HCT116 (cell line): ENCODE measurements at regions not wholly inside any gene's neighbourhood (a gene's known extent, or its start where the extent isn't known, plus 50 kb on each side); places are given as distances from the start of the nearest gene placed in this dataset.

Experiments
- ATAC-seq: fragments of 200-7000 bp; cut with Tn5 transposase; 2 replicates; pipeline ENCODE4 v1.9.1; 2020; ENCODE audit warnings: mild to moderate bottlenecking, moderate library complexity
- BruUV-seq: library from RNA; stranded (reverse); fragments of 400-500 nt; replicated peaks from 2 replicates; lab custom pipeline; 2021; lab: Mats Ljungman, UMichigan
- CTCF ChIA-PET: fragments of 300-600 bp; sonication (Branson Sonifier 250); formaldehyde crosslinking; loops from one replicate; lab custom pipeline; 2021; ENCODE audit warnings: antibody characterized with exemption; lab: Charles Lee
- POLR2A ChIA-PET: fragments of 300-600, 350-600 bp; sonication (Branson Sonifier 250); formaldehyde crosslinking; loops from one replicate; lab custom pipeline; 2021; ENCODE audit warnings: antibody characterized with exemption; lab: Charles Lee
- RAD21 ChIA-PET, 2 experiments: fragments of 300-600 bp; sonication (Branson Sonifier 250); formaldehyde crosslinking; loops; one replicate each; lab custom pipeline; 2023; ENCODE audit warnings: low total read pairs in 2 of 2; ENCODE audit not compliant: uncharacterized antibody in 2 of 2, unreplicated experiment in 2 of 2, low non-redundant PET in 1 of 2; lab: Charles Lee
- DNase-seq: peaks from one replicate; pipeline ENCODE4 v3.0.0-alpha.2; 2010; ENCODE audit warnings: low read depth, low spot score
- H2AFZ ChIP-seq: fragments of 200-600 bp; shearing (Covaris generic), sonication (generic); 2 replicates; pipeline ENCODE4 v1.6.1; 2017; ENCODE audit warnings: low read depth, mixed run types, mixed read lengths, antibody characterized with exemption, low read length; ENCODE audit not compliant: poor library complexity, severe bottlenecking
- H3K27ac ChIP-seq: 2 replicates; pipeline ENCODE4 v1.5.1; 2012; ENCODE audit warnings: low read depth, low read length
- H3K27me3 ChIP-seq: fragments of 200-600 bp; sonication (generic); 2 replicates; pipeline ENCODE4 v1.6.1; 2016; ENCODE audit warnings: mixed run types, low read length, mixed read lengths; ENCODE audit not compliant: insufficient read depth
- H3K36me3 ChIP-seq, 2 experiments: fragments of 200-500 bp in 1 of 2; fragments of 200-600 bp in 1 of 2; sonication (Bioruptor generic) in 1 of 2; sonication (generic) in 1 of 2; 2 replicates each; pipeline versions ENCODE4 v1.5.1 to v1.6.1; 2014 to 2016; ENCODE audit warnings: low read length in 2 of 2, inconsistent platforms in 1 of 2, mixed read lengths in 1 of 2, mixed run types in 1 of 2; ENCODE audit not compliant: insufficient read depth in 2 of 2, control insufficient read depth in 1 of 2
- H3K4me1 ChIP-seq, 2 experiments: fragments of 200-600 bp in 1 of 2; sonication (generic) in 1 of 2; 2 replicates each; pipeline versions ENCODE4 v1.5.1 to v1.6.1; 2012 to 2017; ENCODE audit warnings: low read length in 2 of 2, inconsistent platforms in 1 of 2, mild to moderate bottlenecking in 1 of 2, mixed read lengths in 1 of 2, mixed run types in 1 of 2, moderate library complexity in 1 of 2; ENCODE audit not compliant: insufficient read depth in 2 of 2, control insufficient read depth in 1 of 2
- H3K4me2 ChIP-seq: fragments of 200-600 bp; sonication (generic); 2 replicates; pipeline ENCODE4 v1.6.1; 2017; ENCODE audit warnings: mixed run types, low read length, mixed read lengths
- H3K4me3 ChIP-seq, 2 experiments: fragments of 200-600 bp in 1 of 2; sonication (generic) in 1 of 2; replicated peaks in 1 of 2; 2 replicates each; pipeline ENCODE4 v1.5.1; 2011 to 2016; ENCODE audit warnings: low read length in 2 of 2, control low read depth in 1 of 2, low read depth in 1 of 2, mild to moderate bottlenecking in 1 of 2, mixed read lengths in 1 of 2, mixed run types in 1 of 2
- H3K79me2 ChIP-seq: fragments of 200-600 bp; sonication (generic); 2 replicates; pipeline ENCODE4 v1.6.1; 2017; ENCODE audit warnings: mild to moderate bottlenecking, mixed run types, low read length, moderate library complexity, mixed read lengths; ENCODE audit not compliant: insufficient read depth
- H3K9ac ChIP-seq: fragments of 200-600 bp; sonication (generic); 2 replicates; pipeline ENCODE4 v1.6.1; 2016; ENCODE audit warnings: low read length, mixed read lengths
- H3K9me2 ChIP-seq: fragments of 200-600 bp; sonication (generic), shearing (Covaris generic); 2 replicates; pipeline ENCODE4 v1.6.1; 2017; ENCODE audit warnings: mixed run types, mild to moderate bottlenecking, moderate library complexity; ENCODE audit not compliant: insufficient read depth
- H3K9me3 ChIP-seq, 2 experiments: fragments of 200-500 bp in 1 of 2; fragments of 200-600 bp in 1 of 2; sonication (Bioruptor generic) in 1 of 2; sonication (generic) in 1 of 2; 2 replicates each; pipeline ENCODE4 v1.6.1; 2014 to 2017; ENCODE audit warnings: low read length in 2 of 2, mixed read lengths in 2 of 2, inconsistent platforms in 1 of 2, low read depth in 1 of 2, mild to moderate bottlenecking in 1 of 2, mixed run types in 1 of 2, moderate library complexity in 1 of 2; ENCODE audit not compliant: control insufficient read depth in 1 of 2, insufficient read depth in 1 of 2
- H4K20me1 ChIP-seq: fragments of 200-600 bp; sonication (generic), shearing (Covaris generic); 2 replicates; pipeline ENCODE4 v1.6.1; 2017; ENCODE audit warnings: mixed run types, mild to moderate bottlenecking, moderate library complexity; ENCODE audit not compliant: insufficient read depth
- CBX3 ChIP-seq: IDR thresholded peaks from 2 replicates; pipeline ENCODE4 v1.6.1; 2012; ENCODE audit warnings: low read depth
- EZH2 ChIP-seq: fragments of 200-600 bp; sonication (generic); IDR thresholded peaks from 2 replicates; pipeline ENCODE4 v1.6.1; 2017; ENCODE audit warnings: antibody characterized with exemption, mixed run types
- FOSL1 ChIP-seq: IDR thresholded peaks from 2 replicates; pipeline ENCODE4 v1.6.1; 2012; ENCODE audit warnings: low read depth
- POLR2AphosphoS5 ChIP-seq: IDR thresholded peaks from 2 replicates; pipeline ENCODE4 v1.6.1; 2011; ENCODE audit warnings: mild to moderate bottlenecking, low read depth, low read length, moderate library complexity
- SP1 ChIP-seq: IDR thresholded peaks from 2 replicates; pipeline ENCODE4 v1.6.1; 2012; ENCODE audit warnings: low read depth
- TCF7L2 ChIP-seq: IDR thresholded peaks from 2 replicates; pipeline ENCODE4 v1.7.0; 2011; ENCODE audit warnings: borderline replicate concordance, inconsistent platforms; ENCODE audit not compliant: insufficient read depth, insufficient read length; ENCODE audit errors: extremely low read depth
- YY1 ChIP-seq: IDR thresholded peaks from 2 replicates; pipeline ENCODE4 v1.6.1; 2011; ENCODE audit warnings: low read length, low read depth, moderate library complexity, mild to moderate bottlenecking; ENCODE audit not compliant: insufficient replicate concordance; ENCODE audit errors: extremely low read depth
- ZFX ChIP-seq: fragments of 450-650 bp; IDR thresholded peaks from 2 replicates; pipeline ENCODE4 v1.6.1; 2017
- intact Hi-C: fragments of 100-400 bp; cut with micrococcal nuclease; formaldehyde crosslinking; loops from 2 replicates; pipeline ENCODE4 v1.10.0; 2022
- TF ChIP-seq, protein P1 (sequence below): IDR thresholded peaks from 2 replicates; pipeline ENCODE4 v1.6.1; 2012
- TF ChIP-seq, protein P2 (sequence below): IDR thresholded peaks from 2 replicates; pipeline ENCODE4 v1.6.1; 2012

DNA sequence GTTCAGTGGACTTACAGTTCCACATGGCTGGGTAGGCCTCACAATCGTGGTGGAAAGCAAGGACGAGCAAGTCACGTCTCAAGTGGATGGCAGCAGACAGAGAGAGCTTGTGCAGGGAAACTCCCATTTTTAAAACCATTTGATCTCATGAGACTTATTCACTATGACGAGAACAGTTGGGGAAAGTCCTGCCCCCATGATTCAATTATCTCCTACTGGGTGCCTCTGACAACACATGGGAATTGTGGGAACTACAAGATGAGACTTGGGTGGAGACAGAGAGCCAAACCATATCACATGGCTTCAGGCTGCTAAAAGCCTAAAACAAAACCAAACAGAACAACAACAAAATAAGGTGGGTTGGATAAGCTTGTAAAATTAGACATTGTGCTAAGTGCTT lies 194.4 kb upstream of the CPEB2 start:
- H3K9me3 ChIP-seq = no peaks in the 10 kb centered on the region
- ChIA-PET CTCF (no interaction called here), POLR2A (no interaction called here)

DNA sequence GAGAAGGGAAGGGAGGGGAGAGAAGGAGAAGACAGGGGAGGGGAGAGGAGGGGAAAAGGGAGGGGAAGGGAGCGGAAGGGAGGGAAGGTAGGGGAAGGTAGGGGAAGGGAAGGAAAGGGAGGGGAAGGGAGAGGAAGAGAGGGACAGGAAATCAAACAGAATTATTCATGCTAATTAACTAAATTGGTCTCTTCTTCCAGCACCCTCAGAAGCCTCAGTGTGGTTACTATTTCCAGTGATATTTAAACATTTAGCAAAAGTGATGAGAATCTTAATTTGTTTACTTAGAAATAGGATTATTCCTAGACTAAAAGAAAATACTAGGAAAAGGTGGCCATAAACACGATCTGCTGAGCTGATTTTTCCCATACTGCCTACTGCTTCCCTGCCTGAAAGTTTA lies 193.1 kb upstream of the CPEB2 start:
- ChIA-PET RAD21 (no interaction called here), POLR2A (no interaction called here), CTCF (no interaction called here)
- ATAC-seq (no peak), DNase-seq (no peak)
- no TSS peak for BruUV-seq
- TF ChIP-seq, protein P1, sequence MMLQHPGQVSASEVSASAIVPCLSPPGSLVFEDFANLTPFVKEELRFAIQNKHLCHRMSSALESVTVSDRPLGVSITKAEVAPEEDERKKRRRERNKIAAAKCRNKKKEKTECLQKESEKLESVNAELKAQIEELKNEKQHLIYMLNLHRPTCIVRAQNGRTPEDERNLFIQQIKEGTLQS = no peak
- TF ChIP-seq TCF7L2 = no peak
- TF ChIP-seq YY1 = no peak
- TF ChIP-seq, protein P2, sequence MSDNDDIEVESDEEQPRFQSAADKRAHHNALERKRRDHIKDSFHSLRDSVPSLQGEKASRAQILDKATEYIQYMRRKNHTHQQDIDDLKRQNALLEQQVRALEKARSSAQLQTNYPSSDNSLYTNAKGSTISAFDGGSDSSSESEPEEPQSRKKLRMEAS = no peak
- no peak for TF ChIP-seq FOSL1
- no peak for TF ChIP-seq POLR2AphosphoS5
- TF ChIP-seq CBX3 = no peak
- TF ChIP-seq ZFX = no peak
- TF ChIP-seq EZH2 = no peak
- Histone ChIP-seq H4K20me1 (no peaks in the 10 kb centered on the region), H2AFZ (no peak overlapping the region), H3K4me2 (no peak overlapping the region), H3K27me3 (no peaks in the 10 kb centered on the region; the same call in 1 of the 2 replicates), H3K4me1 (no peaks in the 10 kb centered on the region), H3K36me3 (no peaks in the 10 kb centered on the region), H3K27ac (no peak overlapping the region), H3K79me2 (no peaks in the 10 kb centered on the region), H3K4me3 (no peak overlapping the region), H3K9ac (no peak overlapping the region), H3K9me2 (no peaks in the 10 kb centered on the region), H3K9me3 (no peaks in the 10 kb centered on the region)
- intact Hi-C loops = no loop called here

More for the DNA sequence above, 194.4 kb upstream of the CPEB2 start:
- Histone ChIP-seq H3K4me2 (no peak overlapping the region), H3K4me1 (no peaks in the 10 kb centered on the region), H3K9ac (no peak overlapping the region), H3K4me3 (no peak overlapping the region), H3K27me3 (no peaks in the 10 kb centered on the region; the same call in 1 of the 2 replicates), H3K27ac (no peak overlapping the region), H3K36me3 (no peaks in the 10 kb centered on the region), H4K20me1 (no peaks in the 10 kb centered on the region), H2AFZ (no peak overlapping the region), H3K9me2 (no peaks in the 10 kb centered on the region), H3K79me2 (no peaks in the 10 kb centered on the region)
- RAD21 ChIA-PET = no interaction called here
- BruUV-seq = no TSS peak
- TF ChIP-seq FOSL1 (no peak), SP1 (no peak)
- ATAC-seq (no peak), DNase-seq (no peak)
- intact Hi-C loops = no loop called here
